Activated gamma-delta T cell (primary cell): ENCODE measurements at regions not wholly inside any gene's neighbourhood (a gene's known extent, or its start where the extent isn't known, plus 50 kb on each side); places are given as distances from the start of the nearest gene placed in this dataset.
"Not testable (repeated sequence)": the region's sequence is repeated elsewhere in the genome, so short reads cannot be mapped to it uniquely, and the experiment has no call there.

Experiments
- DNase-seq: peaks from one replicate; lab custom pipeline; 2025; lab: John Stamatoyannopoulos, UW

DNA sequence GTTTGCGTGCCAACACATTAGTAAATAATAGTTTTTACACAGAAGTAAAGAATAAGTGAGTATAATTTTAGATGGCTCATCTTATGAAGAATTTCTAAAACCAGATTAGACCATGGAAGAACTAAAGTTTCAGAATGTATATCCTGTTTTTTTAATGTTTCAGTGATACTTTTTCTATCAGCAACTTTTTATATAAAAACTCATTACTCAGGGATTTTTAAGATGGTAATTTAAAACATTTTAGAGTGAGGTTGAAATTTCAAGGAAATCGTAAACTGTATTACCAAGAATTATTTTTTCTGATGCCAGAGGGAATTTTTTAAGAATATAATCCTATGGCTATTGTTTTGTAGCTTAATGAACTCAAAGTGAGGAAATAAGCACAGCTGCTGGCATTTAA lies 128.5 kb upstream of the FANCL start:
- DNase-seq = no peak

DNA sequence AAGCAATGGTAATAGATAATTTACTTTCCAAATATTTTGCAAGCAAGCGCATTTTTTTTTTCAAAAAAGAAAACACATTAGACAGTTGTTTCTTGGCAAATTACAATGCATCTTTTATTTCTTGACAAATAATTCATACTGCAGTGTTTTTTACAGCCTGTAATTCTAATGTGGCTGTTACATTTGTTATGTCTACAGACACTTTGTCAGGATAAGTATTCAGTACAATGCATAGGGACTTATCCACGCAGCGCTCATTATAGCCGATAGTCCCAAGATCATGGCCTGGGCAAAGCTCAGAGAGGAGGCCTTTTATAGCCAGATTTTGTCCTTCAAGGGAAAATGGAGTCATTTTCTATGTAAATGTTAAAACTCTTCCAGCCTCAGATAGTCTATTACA lies 123.0 kb upstream of the FANCL start:
- no peak for DNase-seq

DNA sequence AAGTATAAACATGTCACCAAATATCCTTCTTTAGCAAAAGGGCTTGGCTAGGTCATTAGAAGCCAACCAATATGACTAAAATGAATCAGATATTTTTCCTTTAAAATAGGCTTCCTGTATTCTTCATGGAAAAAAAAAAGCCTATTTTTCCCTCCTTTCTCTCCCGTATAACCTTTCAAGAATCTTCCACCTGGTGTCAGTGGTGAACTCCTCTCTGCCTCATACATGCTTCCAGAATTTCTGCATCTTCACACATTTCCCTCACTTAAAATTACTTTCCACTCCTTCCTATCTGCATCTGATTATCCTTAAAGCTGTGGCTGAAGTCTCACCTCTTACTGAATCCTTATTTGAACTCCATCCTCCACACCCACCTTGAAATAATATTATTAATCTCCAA lies 116.9 kb upstream of the FANCL start:
- DNase-seq = no peak

DNA sequence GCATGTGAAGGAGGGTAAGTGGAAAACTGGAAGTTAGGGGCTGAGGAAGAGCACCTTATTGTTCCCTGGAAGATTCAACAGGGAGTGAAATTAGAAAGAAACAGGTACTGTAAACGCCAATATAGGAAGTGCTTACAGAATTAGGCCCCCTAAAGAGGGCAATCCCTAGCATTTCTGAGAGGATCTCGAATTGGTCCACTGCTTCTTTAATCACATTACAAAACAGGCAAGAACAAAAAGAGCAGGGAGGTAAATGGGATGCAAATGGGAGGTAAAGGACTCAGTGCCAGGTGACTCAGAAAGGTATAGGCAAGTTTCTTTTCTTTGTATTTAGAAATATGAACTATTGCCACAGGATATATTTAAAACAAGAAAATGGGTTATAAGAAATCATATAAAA lies 116.4 kb upstream of the FANCL start:
- DNase-seq = no peak

DNA sequence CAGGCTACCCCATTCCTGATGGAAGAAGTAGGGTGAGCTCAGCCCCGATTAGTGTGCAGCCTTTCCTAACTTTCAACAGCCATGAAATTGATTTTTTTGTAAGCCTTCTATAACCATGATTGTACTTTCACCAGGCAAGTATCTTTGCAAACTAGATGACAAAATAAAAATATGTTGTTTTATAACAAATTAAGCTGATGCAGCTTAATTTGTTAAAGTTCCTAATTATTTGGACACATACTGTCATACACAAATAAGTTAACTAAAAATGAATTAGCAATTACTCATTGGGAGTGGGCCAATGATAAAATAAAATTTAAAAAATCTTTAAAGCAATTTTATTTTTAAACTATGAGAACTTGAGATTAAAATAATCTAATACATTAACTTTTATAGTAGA lies 113.1 kb upstream of the FANCL start:
- DNase-seq = no peak

DNA sequence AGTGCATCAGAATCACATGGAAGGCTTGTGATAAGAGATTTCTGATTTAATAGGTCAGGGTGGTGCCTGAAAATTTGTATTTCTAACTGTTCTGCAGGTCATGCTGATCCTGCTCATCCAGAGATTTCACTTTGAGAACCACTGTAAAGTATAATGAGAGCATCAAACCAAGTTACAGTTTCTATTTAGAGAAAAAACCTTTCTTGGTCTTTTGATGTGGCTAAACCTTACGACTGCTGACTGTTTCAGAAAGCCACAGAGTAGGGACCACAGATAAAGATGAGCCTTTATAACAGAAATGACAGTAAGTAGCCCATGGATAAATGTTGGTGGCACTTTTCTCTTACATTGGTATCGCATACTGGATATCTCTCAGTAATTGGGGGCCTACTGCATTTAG lies 109.4 kb upstream of the FANCL start:
- DNase-seq = no peak

DNA sequence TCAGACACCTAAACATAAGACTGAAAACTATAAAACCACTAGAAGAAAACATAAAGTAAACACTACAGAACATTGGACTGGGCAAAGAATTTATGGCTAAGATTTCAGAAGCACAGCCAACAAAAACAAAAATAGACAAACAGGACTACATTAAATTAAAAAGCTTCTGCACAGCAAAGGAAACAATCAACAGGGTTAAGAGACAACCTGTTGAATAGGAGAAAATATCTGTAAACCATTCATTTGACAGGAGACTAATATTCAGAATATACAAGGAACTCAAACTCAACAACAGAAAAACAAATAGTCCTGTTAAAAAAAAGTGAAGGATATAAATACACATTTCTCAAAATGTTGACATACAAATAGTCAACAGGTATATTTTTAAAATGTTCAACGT lies 106.7 kb upstream of the FANCL start:
- DNase-seq = no peak

DNA sequence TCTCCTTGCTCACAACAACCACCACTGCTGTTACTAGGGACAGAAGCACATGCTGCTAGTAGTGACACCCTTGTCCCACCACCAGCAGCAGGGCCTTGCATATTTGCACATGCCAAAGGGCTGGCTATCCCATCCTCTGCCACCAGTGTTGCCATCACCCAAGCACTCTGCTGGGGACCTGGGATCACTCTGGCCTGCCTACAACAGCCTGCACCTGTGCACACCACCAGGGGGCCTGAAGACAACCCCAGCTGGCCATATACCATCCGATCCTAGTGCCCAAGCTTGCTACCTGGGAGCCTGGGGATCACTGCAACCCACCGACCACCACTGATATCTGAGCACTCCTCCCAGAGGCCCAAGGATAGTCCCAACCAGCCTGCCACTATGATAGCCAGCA lies 99.9 kb upstream of the FANCL start:
- no peak for DNase-seq

DNA sequence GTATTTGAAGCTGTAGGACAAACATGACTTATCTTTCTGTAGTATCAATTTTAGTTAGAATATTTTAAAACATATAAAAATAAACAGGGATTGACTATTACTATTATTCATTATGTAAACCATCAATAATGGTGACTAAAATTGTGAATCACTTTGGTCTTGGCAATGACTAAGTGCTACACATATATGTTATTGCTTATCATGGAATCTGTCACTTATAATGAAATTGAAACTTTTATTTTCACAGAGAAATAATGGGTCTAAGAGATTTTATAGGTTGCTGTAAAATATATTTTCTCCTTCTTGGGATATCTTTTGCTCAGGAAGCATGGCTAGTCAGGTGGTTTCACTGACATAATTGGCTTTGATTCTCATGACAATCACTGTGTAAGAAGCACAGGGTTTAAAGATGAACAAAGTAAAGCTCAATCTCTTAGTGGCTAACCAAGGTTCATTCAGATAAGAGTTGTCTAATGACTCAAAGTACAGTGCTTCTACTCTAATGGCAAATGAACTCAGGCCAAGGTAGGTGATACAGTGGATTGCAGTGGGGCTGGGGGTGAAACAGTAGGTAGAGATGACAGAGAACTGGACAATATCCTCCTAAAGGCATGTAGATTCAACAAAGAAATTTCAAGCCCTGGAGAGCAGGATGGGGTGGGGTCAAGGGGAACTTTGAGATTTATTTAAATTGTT lies 98.6 kb upstream of the FANCL start:
- no peak for DNase-seq

DNA sequence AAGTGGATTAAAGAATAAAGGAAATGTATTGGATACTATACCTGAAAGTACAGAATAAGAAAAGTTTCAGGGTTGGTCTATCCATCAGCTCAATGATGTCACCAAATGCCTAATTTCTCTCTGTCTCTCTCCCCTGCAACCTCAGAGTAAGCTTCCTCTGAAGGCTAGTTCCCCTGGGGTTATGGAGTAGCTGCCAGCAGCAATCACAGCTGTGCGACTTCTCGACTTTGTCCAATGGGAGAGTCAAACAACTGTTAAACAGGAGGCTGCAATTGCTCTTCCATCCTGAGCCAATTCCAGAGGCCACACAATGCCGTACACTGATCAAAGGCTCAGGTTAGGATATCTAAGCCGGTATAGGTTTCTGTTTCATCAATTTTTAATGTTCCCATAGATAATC lies 95.3 kb upstream of the FANCL start:
- DNase-seq = no peak

DNA sequence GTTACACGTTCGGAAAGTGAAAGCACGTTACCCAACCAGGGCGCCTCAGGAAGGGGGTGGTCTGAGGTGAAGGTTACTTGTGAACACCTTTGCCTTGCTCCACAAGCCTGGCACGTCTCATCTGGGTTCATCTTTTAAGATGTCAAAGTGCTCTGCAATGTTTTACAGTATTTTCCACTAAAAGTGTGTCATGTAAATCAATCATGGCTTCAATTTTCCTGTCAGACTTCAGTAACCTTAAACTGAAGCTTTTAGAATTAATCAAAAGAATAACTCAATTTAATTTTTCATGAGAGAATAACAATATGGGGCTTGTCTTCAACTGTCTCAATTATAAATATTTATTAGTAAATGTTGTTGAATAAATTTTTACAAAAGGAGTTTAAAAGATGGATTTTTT lies 93.3 kb upstream of the FANCL start:
- no peak for DNase-seq

DNA sequence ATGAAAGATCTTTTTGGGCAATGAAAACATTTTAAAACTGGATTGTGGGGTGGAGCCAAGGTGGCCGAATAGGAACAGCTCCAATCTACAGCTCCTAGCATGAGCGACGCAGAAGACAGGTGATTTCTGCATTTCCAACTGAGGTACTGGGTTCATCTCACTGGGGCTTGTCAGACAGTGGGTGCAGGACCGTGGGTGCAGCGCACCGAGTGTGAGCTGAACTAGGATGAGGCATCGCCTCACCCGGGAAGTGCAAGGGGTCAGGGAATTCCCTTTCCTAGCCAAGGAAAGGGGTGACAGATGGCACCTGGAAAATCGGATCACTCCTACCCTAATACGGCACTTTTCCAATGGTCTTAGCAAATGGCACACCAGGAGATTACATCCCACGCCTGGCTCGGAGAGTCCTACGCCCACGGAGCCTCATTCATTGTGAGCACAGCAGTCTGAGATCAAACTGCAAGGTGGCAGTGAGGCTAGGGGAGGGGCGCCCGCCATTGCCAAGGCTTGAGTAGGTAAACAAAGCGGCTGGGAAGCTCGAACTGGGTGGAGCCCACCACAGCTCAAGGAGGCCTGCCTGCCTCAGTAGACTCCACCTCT lies 84.3 kb upstream of the FANCL start:
- not testable (repeated sequence) for DNase-seq

DNA sequence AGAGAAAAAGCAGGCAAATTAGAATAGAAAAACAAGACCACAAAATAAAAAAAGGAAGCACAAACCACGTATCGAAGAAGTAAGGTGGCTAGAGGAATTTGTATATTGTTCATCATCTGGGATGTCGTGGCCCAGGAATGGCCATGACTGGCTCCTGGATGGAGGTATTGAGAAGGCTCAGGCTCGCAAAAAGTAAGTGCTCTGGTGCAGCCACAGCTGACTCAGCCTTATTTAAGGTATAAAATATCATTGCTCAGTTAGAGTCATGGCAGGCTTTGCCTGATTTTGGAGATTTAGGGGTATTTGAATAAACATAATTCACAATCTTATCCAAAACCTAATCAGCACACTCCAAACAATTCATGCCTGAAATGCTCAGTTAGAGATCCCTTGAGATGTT lies 78.4 kb upstream of the FANCL start:
- no peak for DNase-seq

DNA sequence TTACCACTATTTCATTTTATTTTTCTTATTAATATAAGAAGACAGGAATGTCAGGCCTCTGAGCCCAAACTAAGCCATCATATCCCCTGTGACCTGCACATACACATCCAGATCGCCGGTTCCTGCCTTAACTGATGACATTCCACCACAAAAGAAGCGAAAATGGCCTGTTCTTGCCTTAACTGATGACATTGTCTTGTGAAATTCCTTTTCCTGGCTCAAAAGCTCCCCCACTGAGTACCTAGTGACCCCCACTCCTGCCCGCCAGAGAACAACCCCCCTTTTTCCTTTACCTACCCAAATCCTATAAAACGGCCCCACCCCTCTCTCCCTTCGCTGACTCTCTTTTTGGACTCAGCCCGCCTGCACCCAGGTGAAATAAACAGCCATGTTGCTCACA lies 77.8 kb upstream of the FANCL start:
- DNase-seq = not testable (repeated sequence)

DNA sequence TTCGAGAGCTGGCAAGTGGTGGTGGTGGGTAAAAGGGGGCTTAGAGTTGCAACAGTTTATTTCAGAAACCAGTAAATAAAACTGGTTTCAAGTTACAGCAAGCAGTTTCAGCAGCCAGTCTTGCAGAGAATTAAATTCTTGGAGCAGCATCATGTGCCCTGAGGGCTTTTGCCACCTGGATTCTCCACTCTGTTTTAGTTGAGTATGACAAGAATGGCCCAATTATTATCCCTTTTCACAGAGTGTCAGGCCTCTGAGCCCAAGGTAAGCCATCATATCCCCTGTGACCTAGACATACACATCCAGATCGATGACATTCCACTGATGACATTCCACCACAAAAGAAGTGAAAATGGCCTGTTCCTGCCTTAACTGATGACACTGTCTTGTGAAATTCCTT lies 72.8 kb upstream of the FANCL start:
- no peak for DNase-seq

DNA sequence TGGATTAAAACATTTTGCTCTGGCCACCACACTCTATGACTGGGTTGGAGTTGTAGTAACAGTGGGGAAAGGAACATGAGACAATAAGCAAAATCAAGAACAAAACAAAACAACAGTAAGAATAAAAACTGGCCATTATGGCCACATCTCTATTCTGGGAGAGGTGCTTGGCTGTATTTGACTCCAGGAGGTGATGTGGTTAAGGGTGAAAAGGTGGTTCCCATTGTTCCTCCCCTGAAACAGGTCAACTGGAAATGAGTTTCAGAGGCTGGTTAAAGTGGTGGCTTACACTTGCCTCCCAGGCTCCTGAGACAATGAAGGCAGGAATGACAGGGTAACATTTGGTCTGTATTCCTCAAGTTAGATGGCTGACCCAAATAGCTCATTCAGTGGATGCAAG lies 67.3 kb upstream of the FANCL start:
- DNase-seq = no peak

DNA sequence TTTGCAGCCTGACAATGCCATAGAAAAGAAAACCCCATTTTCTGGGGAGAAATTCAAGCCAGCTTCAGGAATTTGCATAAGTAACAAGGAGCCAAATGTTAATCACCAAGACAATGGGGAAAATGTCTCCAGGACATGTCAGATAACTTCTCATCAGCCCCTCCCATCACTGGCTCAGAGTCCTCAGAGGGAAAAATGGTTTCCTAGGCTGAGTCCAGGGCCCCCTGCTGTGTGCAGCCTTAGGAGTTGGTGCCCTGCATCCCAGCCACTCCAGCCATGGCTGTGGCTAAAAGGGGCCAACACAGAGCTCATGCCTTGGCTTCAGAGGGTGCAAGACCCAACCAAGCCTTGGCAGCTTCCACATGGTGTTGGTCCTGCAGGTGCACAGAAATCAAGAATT lies 63.7 kb upstream of the FANCL start:
- DNase-seq = no peak

DNA sequence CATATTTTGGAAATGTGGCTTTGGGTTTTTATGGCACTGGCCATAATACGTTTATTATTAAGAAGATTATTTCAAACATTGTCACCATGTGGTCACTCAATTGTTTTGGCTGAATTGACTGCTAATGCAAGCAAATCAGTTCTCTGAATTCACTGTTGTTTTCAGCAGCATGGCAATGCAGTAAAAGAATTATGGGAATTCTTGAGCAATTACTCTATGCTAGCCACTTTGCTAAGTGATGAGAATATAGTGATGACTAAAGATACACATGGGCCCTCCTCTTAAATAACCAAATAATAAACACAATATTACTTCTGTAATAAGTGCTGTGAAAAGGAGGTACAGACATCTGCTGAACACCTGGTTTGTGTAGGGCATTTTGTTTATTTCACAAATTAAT lies 58.0 kb upstream of the FANCL start:
- no peak for DNase-seq

DNA sequence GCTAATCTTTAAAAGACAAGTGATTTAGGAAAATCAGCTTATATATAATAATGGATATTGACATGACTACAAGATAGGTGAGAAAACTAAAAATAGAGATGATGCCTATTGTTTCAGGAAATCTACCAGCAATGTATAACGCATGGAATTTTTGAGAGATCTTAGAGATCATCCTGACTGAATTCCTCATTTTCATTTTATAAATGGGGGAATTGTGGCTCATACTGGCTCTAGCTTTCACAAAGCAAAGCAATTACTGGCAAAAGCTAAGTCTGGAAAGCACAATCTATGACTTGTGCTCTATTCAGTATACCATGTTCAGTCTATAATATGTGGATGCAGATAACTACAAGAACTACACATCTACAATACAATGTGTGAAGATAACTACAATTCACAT lies 51.9 kb upstream of the FANCL start:
- DNase-seq = no peak

DNA sequence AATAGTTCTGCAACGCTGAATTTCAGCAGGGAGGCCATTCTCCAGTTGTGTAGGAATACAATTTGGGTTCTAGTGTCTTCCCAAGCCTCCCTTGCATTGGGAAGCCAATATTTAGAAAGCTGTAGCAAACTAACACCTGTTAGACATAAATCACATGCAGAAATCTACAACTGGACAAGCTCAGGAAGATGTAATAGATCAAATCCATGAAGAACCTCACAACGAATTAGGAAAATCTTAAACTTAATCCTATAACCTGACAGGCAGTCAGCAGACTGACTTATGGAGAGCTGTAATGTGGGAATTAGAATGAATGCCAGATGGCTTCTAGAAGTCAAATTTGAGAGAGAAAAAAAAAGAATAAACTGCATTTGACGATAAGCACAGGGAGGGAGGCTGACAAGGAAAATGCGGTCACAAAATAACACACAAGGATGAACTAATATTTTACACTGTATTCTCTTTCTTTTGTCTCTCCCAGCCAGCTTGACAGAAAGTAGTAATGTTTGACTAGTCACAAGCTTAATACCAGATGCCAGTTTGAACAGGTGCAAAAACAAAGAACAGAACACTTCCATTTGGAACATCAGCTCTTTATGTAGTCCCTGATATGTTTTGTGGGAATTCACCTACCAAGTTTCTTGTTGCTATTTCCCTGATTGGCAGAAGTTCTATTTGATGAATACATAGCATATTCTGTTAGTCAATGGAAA lies 50.8 kb upstream of the FANCL start:
- DNase-seq = no peak
